Testis (tissue), 2 donors: ENCODE measurements at regions not wholly inside any gene's neighbourhood (a gene's known extent, or its start where the extent isn't known, plus 50 kb on each side); places are given as distances from the start of the nearest gene placed in this dataset.

ENCODE experiments used
- CTCF ChIP-seq, 3 experiments: fragments of 450-650 bp in 2 of 3; fragments of 200-600 bp in 1 of 3; sonication (generic) in 1 of 3; IDR thresholded peaks; one replicate each; pipeline ENCODE4 v1.5.1; 2016 to 2019; ENCODE audit warnings: antibody characterized with exemption in 3 of 3, mild to moderate bottlenecking in 2 of 3, moderate library complexity in 1 of 3
- POLR2A ChIP-seq: fragments of 450-650 bp; IDR thresholded peaks from one replicate; pipeline ENCODE4 v1.6.1; 2017; ENCODE audit warnings: antibody characterized with exemption, mild to moderate bottlenecking, moderate library complexity

GRCh38 chr5:72587661-72588308 lies 80.6 kb upstream of the ZNF366 start:
- no peak for TF ChIP-seq CTCF (IDR thresholded peaks at IDR 0.05)
- no peak for TF ChIP-seq POLR2A
